Upper lobe of left lung (tissue), 6 donors: ENCODE measurements at regions not wholly inside any gene's neighbourhood (a gene's known extent, or its start where the extent isn't known, plus 50 kb on each side); places are given as distances from the start of the nearest gene placed in this dataset.
"Not testable (repeated sequence)": the region's sequence is repeated elsewhere in the genome, so short reads cannot be mapped to it uniquely, and the experiment has no call there.

Experiments
- ATAC-seq, 2 donors: fragments of 200-7000 bp; cut with Tn5 transposase; one replicate each; pipeline ENCODE4 v1.9.1; 2022; ENCODE audit warnings: mild to moderate bottlenecking in 2 of 2, moderate library complexity in 2 of 2; ENCODE audit not compliant: low FRiP score in 2 of 2
- DNase-seq, 2 donors: peaks; one replicate each; pipeline ENCODE4 v3.0.0-alpha.2; 2019 to 2020
- H3K27ac ChIP-seq, 4 donors: fragments of 200-600 bp; sonication (generic); one replicate each; pipeline ENCODE4 v1.5.1; 2016 to 2019
- H3K27me3 ChIP-seq, 4 donors: fragments of 200-600 bp; sonication (generic); one replicate each; pipeline ENCODE4 v1.5.1; 2017 to 2019
- H3K36me3 ChIP-seq, 4 donors: fragments of 200-600 bp; sonication (generic); one replicate each; pipeline ENCODE4 v1.5.1; 2016 to 2019
- H3K4me1 ChIP-seq, 4 donors: fragments of 200-600 bp; sonication (generic); one replicate each; pipeline ENCODE4 v1.5.1; 2018 to 2019
- H3K4me3 ChIP-seq, 4 donors: fragments of 200-600 bp; sonication (generic); one replicate each; pipeline ENCODE4 v1.5.1; 2017 to 2019; ENCODE audit warnings: mild to moderate bottlenecking in 2 of 4, moderate library complexity in 1 of 4
- H3K9me3 ChIP-seq, 4 donors: fragments of 200-600 bp; sonication (generic); one replicate each; pipeline ENCODE4 v1.5.1; 2018 to 2019
- EP300 ChIP-seq, 4 donors: sonication (generic); formaldehyde crosslinking; IDR thresholded peaks; one replicate each; pipeline ENCODE4 v1.5.1; 2017; ENCODE audit warnings: antibody characterized with exemption in 4 of 4, control low read depth in 2 of 4
- POLR2A ChIP-seq, 4 donors: fragments of 450-650 bp; IDR thresholded peaks; one replicate each; pipeline ENCODE4 v1.5.1; 2016 to 2017; ENCODE audit warnings: antibody characterized with exemption in 4 of 4, mild to moderate bottlenecking in 2 of 4
- POLR2AphosphoS5 ChIP-seq, 2 donors: sonication (generic); formaldehyde crosslinking; IDR thresholded peaks; one replicate each; pipeline ENCODE4 v1.5.1; 2017; ENCODE audit warnings: antibody characterized with exemption in 2 of 2
- WGBS, 2 donors: methylation state at CpG; one replicate each; pipeline ENCODE4 v1.1.5; 2017 to 2018; 5-methylcytosine and 5-hydroxymethylcytosine counted together
- TF ChIP-seq, protein P1 (sequence below), 6 experiments: fragments of 450-650 bp in 4 of 6; fragments of 200-600 bp in 2 of 6; sonication (generic) in 2 of 6; IDR thresholded peaks; one replicate each; pipeline ENCODE4 v1.5.1; 2016 to 2019; ENCODE audit warnings: antibody characterized with exemption in 6 of 6
- donor health status: DM: no; HTN: no; CAD: no; lungs with moderate emphysema.
- donor health status: DM: no; HTN: yes; CAD: no; lungs with severe emphysema.

DNA sequence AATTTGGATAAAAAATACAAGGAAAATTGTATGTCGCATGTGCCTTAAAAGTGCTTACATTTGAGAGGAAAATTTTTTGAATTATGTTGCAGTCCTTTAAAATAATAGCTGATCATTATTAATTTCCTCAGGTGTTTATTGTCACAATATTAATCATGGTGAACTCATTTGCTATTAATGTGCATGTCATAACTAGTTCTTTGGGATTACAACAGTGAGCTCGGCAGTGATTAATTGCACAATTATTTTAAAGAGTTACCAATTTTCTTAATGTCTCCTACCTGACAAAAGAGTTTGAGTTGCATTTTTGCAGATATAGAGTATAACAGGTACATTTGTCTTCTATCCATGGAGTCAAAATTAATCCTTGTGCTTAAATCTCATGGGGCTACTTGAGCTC, 854.3 kb downstream of the BRINP3 start:
- H3K27ac ChIP-seq, result no peak overlapping the region
- DNase-seq, result no peak
- ATAC-seq, result no peak
- no peak for TF ChIP-seq POLR2AphosphoS5 (IDR thresholded peaks at IDR 0.05)
- no peak for TF ChIP-seq POLR2A (IDR thresholded peaks at IDR 0.05)
- TF ChIP-seq EP300 (IDR thresholded peaks at IDR 0.05), result no peak
- TF ChIP-seq, protein P1, sequence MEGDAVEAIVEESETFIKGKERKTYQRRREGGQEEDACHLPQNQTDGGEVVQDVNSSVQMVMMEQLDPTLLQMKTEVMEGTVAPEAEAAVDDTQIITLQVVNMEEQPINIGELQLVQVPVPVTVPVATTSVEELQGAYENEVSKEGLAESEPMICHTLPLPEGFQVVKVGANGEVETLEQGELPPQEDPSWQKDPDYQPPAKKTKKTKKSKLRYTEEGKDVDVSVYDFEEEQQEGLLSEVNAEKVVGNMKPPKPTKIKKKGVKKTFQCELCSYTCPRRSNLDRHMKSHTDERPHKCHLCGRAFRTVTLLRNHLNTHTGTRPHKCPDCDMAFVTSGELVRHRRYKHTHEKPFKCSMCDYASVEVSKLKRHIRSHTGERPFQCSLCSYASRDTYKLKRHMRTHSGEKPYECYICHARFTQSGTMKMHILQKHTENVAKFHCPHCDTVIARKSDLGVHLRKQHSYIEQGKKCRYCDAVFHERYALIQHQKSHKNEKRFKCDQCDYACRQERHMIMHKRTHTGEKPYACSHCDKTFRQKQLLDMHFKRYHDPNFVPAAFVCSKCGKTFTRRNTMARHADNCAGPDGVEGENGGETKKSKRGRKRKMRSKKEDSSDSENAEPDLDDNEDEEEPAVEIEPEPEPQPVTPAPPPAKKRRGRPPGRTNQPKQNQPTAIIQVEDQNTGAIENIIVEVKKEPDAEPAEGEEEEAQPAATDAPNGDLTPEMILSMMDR (IDR thresholded peaks at IDR 0.05), result no peak
- H3K36me3 ChIP-seq, result no peaks in the 10 kb centered on the region
- 92 to 95% methylated on average over 2 of the region's 2 CpGs for WGBS, 2 donors
- H3K4me3 ChIP-seq, result no peak overlapping the region
- no peaks in the 10 kb centered on the region for H3K9me3 ChIP-seq
- no peaks in the 10 kb centered on the region for H3K4me1 ChIP-seq
- H3K27me3 ChIP-seq, result no peaks in the 10 kb centered on the region

DNA sequence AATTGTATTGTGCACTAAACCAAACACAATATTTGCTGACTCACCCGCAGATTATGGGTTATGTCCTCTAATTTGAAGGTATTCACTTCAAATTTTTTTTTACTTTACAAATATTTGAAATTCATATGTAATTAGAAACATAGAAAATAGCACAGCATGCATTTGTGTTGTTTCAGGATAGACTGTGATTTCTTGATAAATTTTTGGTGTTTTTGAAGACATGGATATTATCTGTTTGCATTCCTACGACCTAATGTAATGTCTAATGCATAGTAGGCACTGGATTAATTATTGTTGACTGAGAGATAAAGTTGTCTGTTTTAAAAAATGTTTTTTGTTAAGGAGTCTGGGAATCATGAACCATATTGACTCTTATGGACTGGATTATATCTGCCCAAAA, 850.2 kb downstream of the BRINP3 start:
- Histone ChIP-seq H3K27me3 (no peaks in the 10 kb centered on the region), H3K36me3 (no peaks in the 10 kb centered on the region), H3K4me3 (no peak overlapping the region), H3K9me3 (no peaks in the 10 kb centered on the region), H3K4me1 (no peaks in the 10 kb centered on the region), H3K27ac (no peak overlapping the region)
- no peak for TF ChIP-seq EP300 (IDR thresholded peaks at IDR 0.05)
- TF ChIP-seq, protein P1 (IDR thresholded peaks at IDR 0.05), result no peak
- TF ChIP-seq POLR2A (IDR thresholded peaks at IDR 0.05), result no peak
- TF ChIP-seq POLR2AphosphoS5 (IDR thresholded peaks at IDR 0.05), result no peak
- 69 to 70% methylated on average over 2 of the region's 2 CpGs for WGBS, 2 donors
- ATAC-seq (no peak), DNase-seq (no peak)

DNA sequence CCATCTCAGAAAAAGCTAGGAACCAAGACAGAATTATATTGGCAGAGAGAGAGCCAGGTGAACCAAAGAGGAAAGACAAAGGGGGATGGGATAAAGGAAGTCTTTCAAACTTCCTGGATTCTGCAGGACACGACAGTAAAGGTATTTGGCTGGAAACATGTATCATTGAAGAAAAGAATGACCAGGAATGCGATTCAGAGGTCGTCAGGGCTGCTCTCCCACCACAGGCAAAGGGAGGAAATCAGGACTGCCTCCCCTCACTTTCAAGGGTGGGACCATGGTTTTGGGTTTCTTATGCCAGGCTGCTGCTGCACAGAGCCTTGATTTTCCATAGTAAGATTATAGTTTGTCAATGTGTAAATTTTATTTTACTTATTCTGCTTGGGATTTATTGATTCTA, 848.8 kb downstream of the BRINP3 start:
- no peaks in the 10 kb centered on the region for H3K4me1 ChIP-seq
- H3K36me3 ChIP-seq, result no peaks in the 10 kb centered on the region
- no peak overlapping the region for H3K27ac ChIP-seq
- 34 to 47% methylated on average over 3 of the region's 3 CpGs for whole genome bisulfite sequencing, 2 donors
- no peaks in the 10 kb centered on the region for H3K9me3 ChIP-seq
- TF ChIP-seq POLR2AphosphoS5 (IDR thresholded peaks at IDR 0.05), result no peak
- TF ChIP-seq POLR2A (IDR thresholded peaks at IDR 0.05), result no peak
- no peak for TF ChIP-seq EP300 (IDR thresholded peaks at IDR 0.05)
- TF ChIP-seq, protein P1 (IDR thresholded peaks at IDR 0.05), result no peak
- ATAC-seq, result no peak
- H3K27me3 ChIP-seq, result no peaks in the 10 kb centered on the region
- no peak for DNase-seq
- no peak overlapping the region for H3K4me3 ChIP-seq

- 89 to 95% methylated on average over 2 of the region's 2 CpGs for WGBS, 2 donors
- Histone ChIP-seq H3K4me3 (no peak overlapping the region), H3K4me1 (no peaks in the 10 kb centered on the region), H3K36me3 (no peaks in the 10 kb centered on the region), H3K9me3 (no peaks in the 10 kb centered on the region), H3K27me3 (no peaks in the 10 kb centered on the region), H3K27ac (no peak overlapping the region)
- TF ChIP-seq POLR2A (IDR thresholded peaks at IDR 0.05), result no peak
- DNase-seq (no peak), ATAC-seq (no peak)
Measured at GRCh38 chr1:189633658-189634057, 844.0 kb downstream of the BRINP3 start.

DNA sequence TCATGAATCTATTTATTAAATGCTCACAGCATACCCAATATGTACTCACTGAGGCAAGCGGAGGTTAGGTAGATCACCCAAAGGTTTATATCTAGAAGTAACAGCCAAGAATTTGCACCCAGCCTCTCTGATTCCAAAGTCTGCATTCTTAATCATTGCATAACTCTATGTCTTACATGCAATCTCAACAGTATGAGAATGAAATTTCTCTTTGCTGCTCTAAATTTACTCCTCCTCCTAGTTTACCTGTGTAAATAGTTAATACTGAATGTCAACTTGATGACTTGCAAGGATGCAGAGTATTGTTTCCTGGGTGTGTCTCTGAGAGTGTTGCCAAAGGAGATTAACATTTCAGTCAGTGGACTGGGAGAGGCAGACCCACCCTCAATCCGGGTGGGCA, 840.6 kb downstream of the BRINP3 start:
- DNase-seq (no peak), ATAC-seq (no peak)
- no peak overlapping the region for H3K4me3 ChIP-seq
- H3K4me1 ChIP-seq, result no peaks in the 10 kb centered on the region
- TF ChIP-seq EP300 (IDR thresholded peaks at IDR 0.05) (no peak), POLR2AphosphoS5 (IDR thresholded peaks at IDR 0.05) (no peak)
- TF ChIP-seq, protein P1 (IDR thresholded peaks at IDR 0.05), result no peak
- no peaks in the 10 kb centered on the region for H3K36me3 ChIP-seq
- WGBS, 2 donors, result 79 to 87% methylated on average over 2 of the region's 2 CpGs
- H3K9me3 ChIP-seq, result no peaks in the 10 kb centered on the region
- no peaks in the 10 kb centered on the region for H3K27me3 ChIP-seq
- H3K27ac ChIP-seq, result no peak overlapping the region

DNA sequence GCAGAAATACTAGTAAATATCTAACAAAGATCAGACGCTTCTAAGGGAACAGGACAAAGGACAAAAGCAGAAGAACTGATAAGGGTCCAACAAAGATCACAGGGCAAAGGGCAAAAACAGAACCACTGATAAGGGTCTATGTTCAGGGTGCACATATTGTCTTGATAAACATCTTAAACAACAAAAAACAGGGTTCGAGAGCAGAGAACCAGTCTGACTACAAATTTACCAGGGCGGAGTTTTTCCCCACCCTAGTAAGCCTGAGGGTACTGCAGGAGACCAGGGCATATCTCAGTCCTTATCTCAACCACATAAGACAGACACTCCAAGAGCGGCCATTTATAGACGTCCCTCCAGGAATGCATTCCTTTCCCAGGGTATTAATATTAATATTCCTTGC, 833.5 kb downstream of the BRINP3 start:
- H3K4me3 ChIP-seq, H3K27me3 ChIP-seq, H3K4me1 ChIP-seq, H3K27ac ChIP-seq, H3K36me3 ChIP-seq, DNase-seq, ATAC-seq, H3K9me3 ChIP-seq: not testable (repeated sequence)
- 81 to 84% methylated on average over 5 of the region's 5 CpGs for WGBS, 2 donors
